ENCODE measurements at regions not wholly inside any gene's neighbourhood (a gene's known extent, or its start where the extent isn't known, plus 50 kb on each side); places are given as distances from the start of the nearest gene placed in this dataset.
A peak's percentile ranks its signal among the peaks of the same experiment; 100 is the strongest.

GRCh38 chr10:5297466-5297865 lies 67.3 kb upstream of the UCN3 start:
- peak in 1 of 2 donors; percentile 70 for DNase-seq (ENCODE audit: low read depth in 1 of 2, low spot score in 1 of 2)
- no peak overlapping the region for H3K27ac ChIP-seq
- H3K27me3 ChIP-seq: no peaks in the 10 kb centered on the region
- no peak for TF ChIP-seq CTCF (IDR thresholded peaks at IDR 0.05; ENCODE audit: low read depth, low read length)
- H3K36me3 ChIP-seq: no peaks in the 10 kb centered on the region
- H3K4me3 ChIP-seq: no peak overlapping the region
- no peaks in the 10 kb centered on the region for H3K9me3 ChIP-seq (ENCODE audit: low read depth)
- H3K4me1 ChIP-seq (ENCODE audit: low read depth): no peaks in the 10 kb centered on the region

GRCh38 chr10:5297996-5298395 lies 66.8 kb upstream of the UCN3 start:
- Histone ChIP-seq H3K27ac (no peak overlapping the region), H3K36me3 (no peaks in the 10 kb centered on the region), H3K27me3 (no peaks in the 10 kb centered on the region), H3K4me1 (ENCODE audit: low read depth) (no peaks in the 10 kb centered on the region), H3K4me3 (no peak overlapping the region), H3K9me3 (ENCODE audit: low read depth) (no peaks in the 10 kb centered on the region)
- no peak for TF ChIP-seq CTCF (IDR thresholded peaks at IDR 0.05; ENCODE audit: low read depth, low read length)
- no peak for DNase-seq (ENCODE audit: low read depth in 1 of 2, low spot score in 1 of 2)

- no peaks in the 10 kb centered on the region for H3K36me3 ChIP-seq
- no peak overlapping the region for H3K27ac ChIP-seq
- H3K4me1 ChIP-seq (ENCODE audit: low read depth): no peaks in the 10 kb centered on the region
- no peaks in the 10 kb centered on the region for H3K27me3 ChIP-seq
- no peak for DNase-seq (ENCODE audit: low read depth in 1 of 2, low spot score in 1 of 2)
- H3K4me3 ChIP-seq: no peak overlapping the region
- no peaks in the 10 kb centered on the region for H3K9me3 ChIP-seq (ENCODE audit: low read depth)
- no peak for TF ChIP-seq CTCF (IDR thresholded peaks at IDR 0.05; ENCODE audit: low read depth, low read length)
Measured at GRCh38 chr10:5299950-5300349, 64.8 kb upstream of the UCN3 start.

- no peaks in the 10 kb centered on the region for H3K36me3 ChIP-seq
- TF ChIP-seq CTCF (IDR thresholded peaks at IDR 0.05; ENCODE audit: low read depth, low read length): no peak
- no peak overlapping the region for H3K27ac ChIP-seq
Measured at GRCh38 chr10:5303504-5303903, 61.3 kb upstream of the UCN3 start.

GRCh38 chr10:5305374-5305773 lies 59.4 kb upstream of the UCN3 start:
- Histone ChIP-seq H3K36me3 (no peaks in the 10 kb centered on the region), H3K4me1 (ENCODE audit: low read depth) (no peaks in the 10 kb centered on the region), H3K4me3 (no peak overlapping the region), H3K27me3 (no peaks in the 10 kb centered on the region), H3K27ac (no peak overlapping the region), H3K9me3 (ENCODE audit: low read depth) (no peaks in the 10 kb centered on the region)
- DNase-seq (ENCODE audit: low read depth in 1 of 2, low spot score in 1 of 2): peak in 1 of 2 donors; percentile 51
- TF ChIP-seq CTCF (IDR thresholded peaks at IDR 0.05; ENCODE audit: low read depth, low read length): peak; percentile 35

More at GRCh38 chr10:5303504-5303903, 61.3 kb upstream of the UCN3 start:
- Histone ChIP-seq H3K4me3 (no peak overlapping the region), H3K27me3 (no peaks in the 10 kb centered on the region), H3K4me1 (ENCODE audit: low read depth) (no peaks in the 10 kb centered on the region), H3K9me3 (ENCODE audit: low read depth) (no peaks in the 10 kb centered on the region)
- DNase-seq (ENCODE audit: low read depth in 1 of 2, low spot score in 1 of 2): no peak

GRCh38 chr10:5310914-5311313 lies 53.9 kb upstream of the UCN3 start:
- Histone ChIP-seq H3K4me3 (no peak overlapping the region), H3K36me3 (no peaks in the 10 kb centered on the region), H3K9me3 (ENCODE audit: low read depth) (no peaks in the 10 kb centered on the region), H3K27me3 (no peaks in the 10 kb centered on the region), H3K4me1 (ENCODE audit: low read depth) (no peaks in the 10 kb centered on the region), H3K27ac (no peak overlapping the region)
- TF ChIP-seq CTCF (IDR thresholded peaks at IDR 0.05; ENCODE audit: low read depth, low read length): no peak
- DNase-seq (ENCODE audit: low read depth in 1 of 2, low spot score in 1 of 2): no peak
